DMS153 (cell line): ENCODE measurements at regions not wholly inside any gene's neighbourhood (a gene's known extent, or its start where the extent isn't known, plus 50 kb on each side); places are given as distances from the start of the nearest gene placed in this dataset.

ENCODE experiments used
- DNase-seq: peaks from one replicate; lab custom pipeline; 2025; lab: John Stamatoyannopoulos, UW

DNA sequence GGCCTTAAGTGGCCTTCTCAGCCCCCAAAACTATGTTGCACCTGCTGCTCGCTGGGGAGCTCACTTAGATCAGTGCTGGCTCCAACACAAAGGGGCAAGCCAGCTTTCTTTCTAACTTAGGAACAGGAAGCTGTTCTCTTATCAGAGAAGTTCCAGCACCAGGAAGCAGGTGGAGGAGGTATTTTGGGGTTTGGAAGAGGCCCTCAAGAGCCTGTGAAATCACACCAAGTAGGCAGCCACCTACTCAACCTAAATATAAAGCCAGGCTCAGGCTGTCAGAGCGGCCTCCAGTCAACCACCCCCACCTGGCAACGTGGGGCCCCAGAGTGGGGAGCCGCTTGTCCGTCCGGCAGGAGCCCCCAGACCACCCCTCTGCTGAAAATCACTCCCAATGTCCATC lies 152.8 kb downstream of the OLFM1 start:
- no peak for DNase-seq

DNA sequence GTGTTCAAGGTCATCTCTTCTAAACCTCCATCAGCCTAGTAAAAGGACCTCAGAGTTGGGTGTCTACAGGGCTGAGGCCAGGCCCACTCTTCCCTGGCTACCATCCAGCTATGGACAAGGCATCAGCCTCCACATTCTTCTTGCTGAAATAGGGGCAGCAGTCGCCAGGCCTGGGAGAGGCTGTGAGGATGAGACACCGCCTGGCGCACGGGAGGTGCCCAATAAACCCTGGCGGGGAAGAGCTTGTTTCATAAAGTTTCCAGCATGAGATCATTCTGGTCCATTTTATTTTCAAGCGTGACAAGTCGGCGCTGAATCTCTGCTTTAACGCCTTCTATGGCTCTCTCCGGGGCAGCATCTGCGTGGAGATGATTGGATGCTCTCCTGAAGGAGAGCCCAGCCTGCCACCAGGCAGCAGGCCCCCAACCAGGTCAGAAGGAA lies 153.4 kb downstream of the OLFM1 start:
- DNase-seq: no peak

DNA sequence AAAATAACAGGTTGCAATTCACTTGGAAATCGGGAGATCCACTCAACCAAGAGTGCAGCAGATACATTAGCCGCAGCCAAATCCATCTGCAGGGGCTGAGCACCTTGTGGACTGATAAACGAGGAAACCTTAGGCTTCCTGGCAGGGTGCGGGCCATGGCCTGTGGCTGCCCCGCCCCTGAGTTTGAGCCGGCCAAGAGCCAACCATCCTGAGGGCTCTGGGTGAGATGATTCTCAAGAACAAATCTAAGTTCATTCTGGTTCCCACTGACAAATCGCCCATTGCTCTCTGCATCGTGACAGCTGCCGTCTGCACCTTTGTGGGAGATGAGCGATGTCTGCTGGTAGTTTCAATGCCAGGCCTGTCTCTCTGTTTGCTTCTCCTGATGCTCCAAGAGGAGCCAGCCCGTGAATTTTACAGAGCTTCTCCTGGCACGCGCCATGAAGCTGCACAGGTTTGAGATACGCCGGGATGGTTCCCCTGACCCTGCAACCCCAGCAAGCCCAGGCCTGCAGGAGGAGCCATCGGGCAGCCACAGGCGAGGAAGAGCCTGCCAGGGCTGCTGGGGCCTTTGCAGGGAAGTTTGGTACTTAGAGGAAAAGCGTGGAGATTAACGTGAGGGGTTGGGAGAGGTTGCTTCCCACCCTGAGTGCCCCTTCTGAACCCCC lies 154.0 kb downstream of the OLFM1 start:
- DNase-seq: no peak

DNA sequence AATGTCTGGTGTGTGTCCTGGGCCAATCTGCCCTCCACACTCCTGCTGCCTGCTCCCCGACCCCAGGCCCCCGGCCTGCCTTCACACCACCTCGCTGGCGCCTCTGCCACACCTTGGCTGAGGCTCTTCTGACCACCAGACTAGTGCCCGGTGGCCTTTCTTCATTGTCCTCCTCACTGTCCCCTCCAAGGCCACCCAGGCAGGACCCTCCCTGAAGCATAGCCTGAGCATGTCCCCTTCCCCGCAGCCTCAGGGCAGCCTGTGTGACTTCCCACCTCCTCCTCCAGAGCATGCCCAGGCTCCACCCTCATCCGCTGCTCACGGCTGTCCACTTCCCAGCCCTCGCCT lies 154.6 kb downstream of the OLFM1 start:
- no peak for DNase-seq

DNA sequence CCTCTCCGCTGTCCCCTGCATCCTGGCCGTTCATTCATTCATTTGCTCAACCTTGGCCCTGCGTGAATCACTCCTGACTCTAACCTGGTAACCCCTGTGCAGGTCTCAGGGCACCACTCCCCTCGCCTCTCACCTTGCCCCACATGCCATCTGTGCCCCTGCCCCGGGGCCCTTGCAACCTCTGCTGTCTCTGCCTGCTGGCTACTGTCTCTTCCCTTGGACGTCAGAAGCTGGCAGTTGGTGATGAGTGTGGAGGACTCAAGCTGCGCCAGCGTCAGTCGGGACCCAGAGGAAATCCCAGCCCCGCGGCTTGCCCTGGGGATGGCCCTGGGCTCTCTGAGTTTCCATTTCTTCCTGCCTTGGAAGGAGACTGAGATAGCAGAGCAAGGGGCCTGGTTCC lies 154.9 kb downstream of the OLFM1 start:
- no peak for DNase-seq

DNA sequence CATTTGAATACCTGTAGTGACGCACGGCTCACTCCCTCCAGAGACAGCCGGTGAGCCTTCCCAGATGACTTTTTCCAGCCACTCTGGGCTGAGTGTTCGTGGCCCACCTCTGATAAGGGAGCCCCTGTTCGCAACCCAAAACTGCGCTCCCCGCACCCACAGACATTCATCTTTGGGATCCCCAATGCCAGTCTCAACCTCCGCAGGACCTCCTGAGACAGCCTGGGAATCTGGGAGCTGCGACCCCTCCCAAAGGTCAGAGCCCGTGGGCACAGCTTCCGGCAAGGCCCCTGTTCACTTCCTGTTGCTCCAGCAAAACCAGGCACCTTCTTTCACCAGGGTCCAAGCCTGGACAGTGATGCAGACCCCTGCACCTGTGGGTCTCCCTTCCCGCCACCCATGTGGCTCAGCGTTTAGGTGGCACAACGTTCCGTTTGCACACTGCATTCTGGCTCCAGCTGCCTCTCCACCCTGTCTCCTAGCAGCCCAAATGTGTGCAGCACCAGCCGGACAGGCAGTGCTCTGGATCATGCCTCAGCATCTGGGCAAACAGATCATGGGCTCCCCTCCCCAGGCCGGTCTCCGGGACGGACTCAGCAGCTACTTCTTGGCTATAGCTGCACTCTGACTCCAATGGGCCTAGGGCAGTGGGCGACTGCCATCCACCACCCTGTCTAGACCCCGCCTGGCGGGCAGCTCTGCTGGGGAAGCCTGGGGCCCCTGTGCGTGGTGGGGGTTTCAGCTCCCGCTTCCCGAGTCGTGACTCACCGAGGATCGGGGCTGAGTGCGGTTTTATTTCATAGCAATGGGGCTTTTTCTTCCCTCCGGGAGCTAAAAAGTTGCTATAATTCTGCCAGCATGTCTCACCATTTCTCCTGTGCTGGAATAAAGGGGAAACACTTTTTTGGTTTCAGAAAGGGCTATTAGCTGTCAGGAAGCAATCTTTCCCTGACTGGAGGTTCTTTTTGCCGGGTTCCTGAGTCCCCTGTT lies 156.0 kb downstream of the OLFM1 start:
- no peak for DNase-seq

DNA sequence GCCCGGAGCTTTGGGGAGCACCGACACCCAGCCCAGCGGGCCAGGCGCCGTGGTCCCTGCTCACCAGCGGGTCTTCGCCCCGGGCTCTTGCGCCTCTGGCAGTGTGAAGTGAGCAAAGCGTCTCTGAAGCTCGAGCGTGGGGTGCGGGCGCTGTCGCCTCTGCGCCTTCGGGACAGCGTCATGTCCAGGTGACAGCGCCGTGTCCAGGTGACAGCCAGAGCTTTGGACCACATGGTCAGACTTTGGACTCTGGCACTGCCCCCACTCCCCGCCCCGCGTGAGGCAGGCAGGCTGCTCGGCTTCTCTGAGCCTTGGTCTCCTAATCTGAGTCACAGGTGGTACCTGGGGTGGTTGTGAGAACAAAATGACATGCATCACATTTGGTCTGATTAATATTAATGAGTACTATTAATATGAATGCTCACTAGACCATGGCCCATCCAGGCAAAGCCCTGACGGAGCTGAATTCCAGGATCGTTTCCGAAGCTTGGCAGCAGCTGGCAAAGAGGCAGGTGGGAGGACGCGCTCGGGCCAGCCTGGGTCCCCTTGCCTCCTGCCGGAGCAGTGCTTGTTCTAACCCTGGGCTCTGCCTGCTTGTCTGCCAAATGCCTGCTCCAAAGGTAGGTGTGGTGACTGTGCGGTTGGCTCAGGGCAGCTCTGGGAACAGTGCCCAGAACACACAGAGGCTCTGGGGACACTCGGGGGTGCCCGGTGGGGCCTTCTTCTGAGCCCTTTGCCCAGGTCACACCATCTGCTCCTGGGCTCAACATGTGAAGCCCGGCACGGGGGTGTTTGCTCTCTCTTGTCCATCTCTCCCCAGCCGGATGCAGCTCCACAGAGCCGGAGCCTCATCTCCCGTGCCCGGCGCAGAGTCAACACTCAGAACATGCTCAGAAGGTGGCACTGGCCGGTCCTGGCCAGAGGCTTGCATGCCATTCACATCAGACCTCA lies 157.1 kb downstream of the OLFM1 start:
- no peak for DNase-seq

DNA sequence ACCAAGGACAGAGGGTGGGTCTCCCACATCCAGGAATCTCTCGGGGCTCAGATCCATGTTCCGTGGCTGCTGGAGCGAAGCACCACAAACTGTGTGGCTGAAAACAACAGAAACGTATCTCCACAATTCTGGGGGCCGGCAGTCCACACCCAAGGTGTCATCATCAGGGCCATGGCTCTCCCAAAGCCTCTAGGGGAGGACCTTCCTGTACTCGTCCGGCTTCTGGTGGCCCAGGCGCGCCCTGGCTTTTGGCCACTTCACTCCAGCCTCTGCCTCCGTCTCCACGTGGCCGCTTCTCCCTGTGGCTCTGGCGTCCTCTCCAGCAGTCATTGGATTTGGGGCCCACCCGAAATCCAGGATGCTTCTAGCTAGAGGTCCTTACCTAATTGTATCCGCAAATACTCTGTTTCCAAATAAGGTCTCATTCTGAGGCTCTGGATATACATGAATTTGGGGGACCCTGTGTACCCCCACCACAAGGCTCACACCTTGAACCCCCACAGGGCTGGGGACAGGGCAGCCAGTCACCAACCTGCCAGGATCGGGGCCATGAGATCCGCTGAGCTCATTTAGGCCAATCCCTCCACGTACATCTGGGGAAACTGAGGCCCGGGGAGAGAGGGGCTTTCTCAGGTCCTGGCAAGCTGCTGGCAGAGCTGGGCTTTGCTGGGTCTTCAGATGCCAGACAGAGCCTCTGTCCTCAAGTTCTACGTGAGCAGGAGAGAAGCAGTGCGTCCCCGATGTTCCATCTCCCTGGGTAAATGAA lies 158.2 kb downstream of the OLFM1 start:
- DNase-seq: no peak

DNA sequence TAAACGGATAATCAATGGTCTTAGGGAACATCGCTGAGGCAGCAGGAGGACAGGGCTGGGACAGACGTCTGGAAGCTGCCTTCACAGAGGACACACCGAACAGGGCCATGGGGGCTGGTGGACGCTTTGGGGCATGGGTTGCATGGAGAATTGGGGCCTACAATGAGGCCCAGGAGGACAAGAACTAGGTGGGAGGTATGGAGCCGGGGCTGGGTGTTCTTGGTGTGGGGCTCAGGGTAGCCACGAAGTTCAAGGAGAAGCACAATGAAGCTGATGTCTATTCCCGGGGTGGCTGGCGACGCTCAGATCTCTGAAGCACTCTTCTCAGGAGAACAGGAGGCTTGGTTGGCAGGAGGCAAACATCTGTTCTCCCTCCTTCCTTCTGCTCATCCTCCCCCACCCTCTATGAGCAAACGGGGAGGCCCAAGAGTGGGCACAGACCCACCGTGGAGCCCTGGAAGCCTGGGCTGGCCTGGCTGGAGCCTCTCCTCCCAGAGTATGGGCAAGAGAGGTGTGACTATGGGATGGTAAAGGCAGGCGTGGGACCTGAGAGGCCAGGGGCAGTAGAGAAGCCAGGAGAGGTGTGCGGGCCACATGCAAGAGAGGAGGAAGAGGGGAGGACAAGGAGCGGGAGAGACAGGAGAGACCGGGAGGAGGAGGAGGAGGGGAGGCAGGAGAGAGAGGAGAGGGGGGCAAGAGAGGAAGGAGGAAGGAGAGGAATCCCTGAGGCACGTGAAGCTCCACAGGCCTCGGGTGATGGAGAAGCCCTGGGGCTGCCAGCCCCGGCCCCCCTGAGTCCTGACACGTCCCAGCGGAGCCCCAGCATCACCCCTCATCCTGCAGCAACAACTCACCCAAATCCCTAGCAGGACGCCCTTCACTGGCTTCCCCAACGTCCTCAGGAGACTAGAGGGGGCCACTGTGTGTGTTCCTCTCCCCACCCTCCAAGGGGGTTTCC lies 159.1 kb downstream of the OLFM1 start:
- no peak for DNase-seq

DNA sequence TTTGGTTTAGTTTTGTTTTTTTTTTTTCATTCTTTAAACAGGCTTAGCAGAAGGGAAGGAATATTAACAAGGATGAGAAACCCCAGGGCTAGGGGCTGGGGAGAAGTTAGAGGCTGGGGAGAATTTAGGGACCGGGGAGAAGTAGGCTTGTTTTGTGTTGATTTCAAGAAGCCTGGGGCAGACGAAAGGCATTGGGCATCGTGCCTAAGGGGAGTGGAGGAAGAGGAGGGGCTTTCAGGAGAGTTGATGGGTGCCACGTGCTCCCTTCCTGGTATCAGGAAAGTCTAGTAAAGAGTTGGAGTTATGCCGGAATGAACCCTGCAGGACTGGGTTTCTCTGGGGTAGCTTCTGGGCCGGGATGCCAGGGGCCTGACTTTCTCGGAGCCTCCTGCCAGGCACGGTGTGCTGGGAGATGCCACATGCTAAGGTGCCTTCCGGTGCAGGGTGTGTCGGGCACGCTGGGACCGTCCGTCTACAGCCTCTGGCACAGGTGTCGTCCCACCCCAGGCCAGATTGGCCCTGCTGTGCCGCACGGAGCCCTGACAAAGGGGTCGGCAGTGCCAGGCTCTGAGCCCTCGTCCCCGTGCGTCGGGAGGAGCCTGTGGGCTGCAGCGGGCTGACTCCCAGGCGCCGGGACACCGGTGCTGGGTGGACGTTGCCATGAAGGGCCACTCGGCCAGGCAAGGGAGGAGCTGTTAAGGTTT lies 159.9 kb downstream of the OLFM1 start:
- no peak for DNase-seq

DNA sequence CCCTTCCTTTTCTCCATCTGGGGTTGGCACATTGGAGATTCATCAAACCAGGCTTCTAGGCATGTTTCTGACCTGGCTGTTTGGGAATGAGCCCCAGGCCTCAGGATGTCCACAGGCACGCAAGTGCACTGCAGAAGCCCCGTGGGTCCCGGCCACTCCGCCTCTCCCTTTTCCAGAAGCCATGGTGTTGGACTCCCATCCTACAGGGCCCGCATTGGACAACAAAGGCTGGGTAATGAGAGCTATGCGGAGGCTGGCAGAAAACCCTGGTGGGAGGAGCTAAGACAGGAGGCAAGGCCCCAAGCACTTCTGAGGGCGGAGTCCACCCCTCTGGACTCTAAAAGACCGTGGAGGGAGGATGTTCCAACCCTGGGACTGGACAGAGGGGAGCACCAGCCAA lies 160.6 kb downstream of the OLFM1 start:
- no peak for DNase-seq

DNA sequence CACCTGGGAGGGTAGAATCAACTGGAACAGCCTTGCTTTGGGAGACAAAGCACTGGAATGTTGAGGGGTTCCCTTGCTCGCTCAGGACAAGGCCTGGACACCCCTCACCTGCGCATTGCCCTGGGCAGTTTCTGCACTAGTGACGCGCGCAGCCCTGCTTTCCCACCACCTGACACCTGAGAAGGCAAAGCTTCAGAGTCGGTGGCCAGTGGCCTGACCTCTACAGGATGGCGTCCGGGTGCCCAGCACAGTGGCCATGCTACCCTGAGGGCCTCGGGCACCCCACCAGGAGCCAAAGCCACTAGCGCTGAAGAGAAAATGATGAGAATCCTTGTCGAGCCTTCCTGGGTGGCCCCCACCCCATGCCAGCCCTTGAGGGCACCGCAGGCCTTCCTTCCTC lies 161.3 kb downstream of the OLFM1 start:
- DNase-seq: no peak

DNA sequence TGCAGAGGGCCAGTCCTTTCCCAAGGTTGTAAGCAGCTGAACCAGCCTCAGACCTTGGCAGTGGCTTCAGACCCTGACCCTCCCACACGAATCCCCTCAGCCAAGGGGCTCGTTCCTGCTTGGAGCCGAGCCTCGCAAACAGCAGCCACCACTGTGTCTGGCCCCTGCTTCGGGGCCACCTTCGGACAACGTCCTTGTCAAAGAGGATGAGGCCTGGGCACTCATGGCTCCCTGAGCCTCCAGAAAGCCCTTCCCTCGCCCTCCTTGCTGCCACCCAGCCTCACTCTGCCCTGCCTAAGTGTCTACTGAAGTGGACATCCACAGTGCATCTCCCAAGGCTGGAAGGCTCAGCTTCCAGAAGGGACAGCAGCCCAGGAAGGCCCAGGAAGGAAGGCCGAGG lies 161.7 kb downstream of the OLFM1 start:
- no peak for DNase-seq

DNA sequence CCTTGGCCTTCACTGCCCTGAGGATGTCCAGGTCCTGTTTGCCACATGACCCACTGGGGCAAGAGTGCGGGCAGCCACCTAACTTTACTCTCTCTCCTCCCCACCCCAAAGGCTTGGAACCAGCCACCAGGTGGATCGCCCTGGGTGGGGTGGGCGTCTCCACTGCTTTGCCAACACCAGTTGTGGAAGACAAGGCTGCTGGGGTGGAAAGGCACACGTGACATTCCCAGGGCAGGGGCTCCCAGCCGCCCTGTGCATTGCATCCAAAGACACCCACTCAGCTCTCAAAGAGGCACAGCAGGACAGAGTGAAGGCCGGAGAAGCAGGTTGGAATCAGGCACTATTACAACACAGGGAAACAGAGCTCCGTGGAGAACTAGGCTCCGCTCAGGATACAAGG lies 162.2 kb downstream of the OLFM1 start:
- no peak for DNase-seq

DNA sequence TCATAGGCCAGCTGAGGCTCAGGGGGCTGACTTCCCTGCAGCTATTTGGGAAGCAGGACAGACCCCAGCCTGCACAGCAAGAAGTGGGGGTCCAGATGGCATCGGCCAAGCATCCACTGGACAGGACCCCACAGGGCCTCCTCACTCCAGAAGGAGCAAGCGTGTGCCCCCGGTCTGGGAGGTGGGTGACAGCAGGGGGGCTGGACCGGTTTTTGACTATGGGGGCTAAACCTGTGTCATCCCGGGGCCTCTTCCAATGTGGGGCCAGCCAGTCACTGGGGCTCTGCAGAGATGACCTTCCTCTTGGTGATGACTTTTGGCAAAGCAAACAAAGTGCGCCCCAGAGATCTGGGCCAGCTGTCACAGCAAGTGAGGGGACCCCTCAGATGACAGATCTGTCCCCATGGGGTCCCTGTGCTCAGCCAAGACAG lies 163.9 kb downstream of the OLFM1 start:
- DNase-seq: no peak

DNA sequence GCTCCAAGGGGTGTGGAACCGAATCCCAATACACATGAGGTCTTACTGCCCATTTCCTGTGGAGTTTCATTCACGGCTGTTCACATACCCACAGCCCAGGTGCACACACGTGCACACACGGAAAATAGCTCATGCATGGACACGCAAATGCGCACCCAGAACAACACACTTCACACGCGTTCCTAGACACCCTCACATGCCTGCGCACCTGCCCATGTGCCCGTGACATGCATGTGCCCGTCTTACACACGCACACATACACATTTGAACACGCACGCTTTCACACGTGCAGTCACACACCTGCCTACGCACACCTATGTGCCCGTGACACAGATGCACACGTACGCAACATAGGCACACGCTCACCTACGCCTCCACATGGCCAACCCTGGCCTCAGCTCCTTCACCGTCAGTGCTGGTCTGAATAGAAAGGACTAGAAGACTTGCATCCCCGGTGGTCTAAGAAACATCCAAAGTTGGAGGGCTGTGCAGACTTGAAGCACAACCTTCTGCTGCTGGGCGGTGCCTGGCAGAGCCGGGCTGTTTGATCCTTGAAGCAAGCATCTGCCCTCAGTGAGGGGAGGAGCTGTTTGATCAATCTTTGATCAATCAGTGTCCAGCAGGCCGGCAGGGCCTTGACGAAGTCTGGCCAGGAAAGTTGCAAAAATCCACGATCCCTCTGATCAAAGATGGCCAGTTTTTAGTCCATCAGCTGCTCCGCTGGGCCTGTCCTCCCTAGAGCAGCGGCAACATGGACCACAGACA lies 164.7 kb downstream of the OLFM1 start:
- no peak for DNase-seq

DNA sequence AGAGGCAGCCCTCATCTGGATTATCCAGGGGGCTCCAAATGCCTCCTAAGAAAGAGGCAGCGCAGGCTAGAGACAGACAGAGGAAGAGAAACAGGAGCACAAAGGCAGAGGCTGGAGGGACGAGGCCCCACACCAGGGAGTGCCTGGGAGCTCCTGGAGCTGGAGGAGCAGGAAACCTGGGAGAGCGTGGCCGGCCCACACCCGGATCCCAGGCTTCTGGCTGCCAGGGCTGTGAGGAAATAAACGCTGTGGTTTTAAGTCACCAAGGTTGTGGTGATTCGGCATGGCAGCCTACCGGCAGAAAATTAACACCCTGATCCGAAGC lies 165.5 kb downstream of the OLFM1 start:
- DNase-seq: no peak

DNA sequence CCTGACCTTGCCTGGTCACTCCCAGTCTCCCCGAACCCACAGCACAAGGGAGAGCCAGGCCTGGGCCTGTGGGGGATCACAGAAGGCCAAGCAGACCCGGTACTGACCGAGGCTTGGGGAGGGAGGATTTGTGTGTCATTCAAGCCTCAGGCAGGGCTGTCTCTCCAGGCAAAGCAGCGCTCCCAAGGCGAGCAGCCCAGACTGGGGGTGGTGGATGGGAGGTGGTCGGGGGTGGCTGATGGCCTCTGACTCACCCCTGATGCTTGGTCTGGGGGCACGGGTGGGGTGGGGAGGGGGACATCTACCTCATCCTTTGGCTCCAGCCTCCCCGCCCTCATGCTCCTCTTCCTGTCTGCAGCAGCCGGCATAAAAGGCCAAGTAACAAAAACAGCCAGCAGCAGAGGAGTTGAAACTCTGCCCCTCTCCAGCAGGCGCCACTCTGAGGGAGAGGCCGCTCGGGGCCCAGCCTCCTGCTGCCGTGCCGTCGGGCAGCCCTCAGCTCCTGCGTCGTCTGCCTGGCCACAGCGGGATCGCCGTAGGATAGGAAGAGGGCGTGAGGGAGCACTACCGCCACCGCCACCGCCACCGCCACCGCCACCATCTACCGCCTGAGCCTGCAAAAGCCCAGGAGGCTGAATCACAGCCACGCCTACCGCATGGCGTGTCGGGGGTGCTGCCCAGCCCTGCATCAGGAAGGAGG lies 166.0 kb downstream of the OLFM1 start:
- DNase-seq: no peak
